ENCODE measurements at regions not wholly inside any gene's neighbourhood (a gene's known extent, or its start where the extent isn't known, plus 50 kb on each side); places are given as distances from the start of the nearest gene placed in this dataset.

- no peaks in the 10 kb centered on the region for H3K36me3 Mint-ChIP-seq
- H3K27me3 Mint-ChIP-seq (ENCODE audit: low read depth in 3 of 3): peaks cover 0 to 1% (median 0%) of the 10 kb centered on the region in 3 donors
Observed at GRCh38 chr3:70757658-70758057, 445.2 kb upstream of the MDFIC2 start.

GRCh38 chr3:70755526-70755925 lies 443.1 kb upstream of the MDFIC2 start:
- Histone ChIP-seq H3K9me3 (replicated peaks in 1 of 2; ENCODE audit: control insufficient read depth in 1 of 2, insufficient read depth in 1 of 2, low read length in 2 of 2) (no peaks in the 10 kb centered on the region), H4K20me1 (ENCODE audit: insufficient read depth, low read length) (no peaks in the 10 kb centered on the region), H3K27ac (ENCODE audit: low read depth in 1 of 2, low read length in 2 of 2) (no peak overlapping the region), H3K79me2 (ENCODE audit: insufficient read depth, low read length) (no peaks in the 10 kb centered on the region), H3K4me3 (replicated peaks in 1 of 3; ENCODE audit: low read depth in 2 of 3, low read length in 3 of 3) (no peak overlapping the region), H2AFZ (ENCODE audit: insufficient read depth, low read depth, low read length, poor library complexity, severe bottlenecking) (no peak overlapping the region), H3K4me1 (ENCODE audit: control insufficient read depth in 1 of 2, insufficient read depth in 2 of 2, low read length in 2 of 2) (peaks cover 12 to 14% of the 10 kb centered on the region in 2 donors), H3K4me2 (replicated peaks; ENCODE audit: extremely low read depth, low read length, poor library complexity, severe bottlenecking) (no peak overlapping the region), H3K27me3 (ENCODE audit: control insufficient read depth in 2 of 2, insufficient read depth in 2 of 2, low read length in 2 of 2) (no peaks in the 10 kb centered on the region), H3K36me3 (replicated peaks in 1 of 2; ENCODE audit: control insufficient read depth in 1 of 2, insufficient read depth in 2 of 2, low read length in 2 of 2) (no peaks in the 10 kb centered on the region), H3K9ac (ENCODE audit: insufficient read depth, low read length, poor library complexity, severe bottlenecking) (no peak overlapping the region)
- Mint-ChIP-seq H3K4me1 (peaks cover 15% of the 10 kb centered on the region), H3K36me3 (no peaks in the 10 kb centered on the region), H3K4me3 (no peak overlapping the region), H3K27ac (no peak overlapping the region), H3K9me3 (peaks cover 3 to 13% (median 7%) of the 10 kb centered on the region in 7 donors), H3K27me3 (ENCODE audit: low read depth in 3 of 3) (peaks cover 0 to 2% (median 1%) of the 10 kb centered on the region in 3 donors)
- 100% methylated on average over 3 of the region's 5 CpGs for WGBS (ENCODE audit: insufficient coverage)
- no peak for TF ChIP-seq CTCF (IDR thresholded peaks at IDR 0.05)
- intact Hi-C loops (cut with micrococcal nuclease): no loop called here
- DNase-seq: no peak

More at GRCh38 chr3:70757658-70758057, 445.2 kb upstream of the MDFIC2 start:
- Histone ChIP-seq H3K4me3 (replicated peaks in 1 of 3; ENCODE audit: low read depth in 2 of 3, low read length in 3 of 3) (no peak overlapping the region), H3K79me2 (ENCODE audit: insufficient read depth, low read length) (no peaks in the 10 kb centered on the region), H3K4me2 (replicated peaks; ENCODE audit: extremely low read depth, low read length, poor library complexity, severe bottlenecking) (no peak overlapping the region), H3K27me3 (ENCODE audit: control insufficient read depth in 2 of 2, insufficient read depth in 2 of 2, low read length in 2 of 2) (no peaks in the 10 kb centered on the region), H3K27ac (ENCODE audit: low read depth in 1 of 2, low read length in 2 of 2) (no peak overlapping the region), H3K9ac (ENCODE audit: insufficient read depth, low read length, poor library complexity, severe bottlenecking) (no peak overlapping the region), H3K4me1 (ENCODE audit: control insufficient read depth in 1 of 2, insufficient read depth in 2 of 2, low read length in 2 of 2) (peaks cover 12 to 14% of the 10 kb centered on the region in 2 donors), H3K36me3 (replicated peaks in 1 of 2; ENCODE audit: control insufficient read depth in 1 of 2, insufficient read depth in 2 of 2, low read length in 2 of 2) (no peaks in the 10 kb centered on the region), H2AFZ (ENCODE audit: insufficient read depth, low read depth, low read length, poor library complexity, severe bottlenecking) (no peak overlapping the region), H4K20me1 (ENCODE audit: insufficient read depth, low read length) (no peaks in the 10 kb centered on the region), H3K9me3 (replicated peaks in 1 of 2; ENCODE audit: control insufficient read depth in 1 of 2, insufficient read depth in 1 of 2, low read length in 2 of 2) (no peaks in the 10 kb centered on the region)
- H3K9me3 Mint-ChIP-seq: peaks cover 1 to 7% (median 5%) of the 10 kb centered on the region in 7 donors
- no peak for TF ChIP-seq CTCF (IDR thresholded peaks at IDR 0.05)
- peaks cover 15% of the 10 kb centered on the region for H3K4me1 Mint-ChIP-seq
- no peak for DNase-seq
- whole genome bisulfite sequencing (ENCODE audit: insufficient coverage): 93% methylated on average over 2 of the region's 2 CpGs
- no peak overlapping the region for H3K27ac Mint-ChIP-seq
- peak overlapping the region in 1 of 2 donors; percentile 10 for H3K4me3 Mint-ChIP-seq
- intact Hi-C loops (cut with micrococcal nuclease): no loop called here
